ENCODE measurements at regions not wholly inside any gene's neighbourhood (a gene's known extent, or its start where the extent isn't known, plus 50 kb on each side); places are given as distances from the start of the nearest gene placed in this dataset.

DNA sequence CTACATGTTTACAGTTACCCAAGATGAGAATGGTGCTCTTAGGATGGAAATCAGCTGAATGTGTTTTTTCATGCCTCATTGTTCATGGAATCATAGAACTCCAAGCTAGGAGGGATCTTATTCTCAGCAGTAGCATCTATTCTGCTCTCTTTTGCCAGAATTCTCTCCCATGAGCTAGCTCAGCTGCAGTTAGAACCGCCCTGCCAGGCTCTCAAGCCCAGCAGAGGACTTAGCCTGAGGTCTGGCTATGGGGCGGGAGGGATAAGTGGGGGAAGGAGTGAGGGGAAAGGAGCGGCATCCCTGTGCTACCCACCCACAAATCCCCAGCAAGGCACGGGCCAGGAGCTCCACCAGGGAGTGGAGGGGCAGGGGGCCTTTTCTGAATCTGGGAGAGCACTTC lies 120.7 kb upstream of the PLXNA4 start:
- TF ChIP-seq CTCF (IDR thresholded peaks at IDR 0.05; ENCODE audit: low read length): no peak
- TF ChIP-seq EZH2 (IDR thresholded peaks at IDR 0.05; ENCODE audit: borderline replicate concordance, low read length): no peak

Data from OCI-LY1 (cell line).